ENCODE measurements at regions not wholly inside any gene's neighbourhood (a gene's known extent, or its start where the extent isn't known, plus 50 kb on each side); places are given as distances from the start of the nearest gene placed in this dataset.
"Not testable (repeated sequence)": the region's sequence is repeated elsewhere in the genome, so short reads cannot be mapped to it uniquely, and the experiment has no call there.

- Histone ChIP-seq H3K27me3 (ENCODE audit: control insufficient read depth, insufficient read depth, low read length) (no peaks in the 10 kb centered on the region), H3K36me3 (ENCODE audit: control insufficient read depth, insufficient read depth, low read length) (no peaks in the 10 kb centered on the region), H3K4me3 (ENCODE audit: low read depth, low read length) (no peak overlapping the region)
- no peak for FAIRE-seq
- DNase-seq (ENCODE audit: low read depth) = no peak
- no peak for TF ChIP-seq CTCF (IDR thresholded peaks at IDR 0.05; ENCODE audit: insufficient read depth, low read length, severe bottlenecking)
These were observed 1065.7 kb downstream of the DNAJB9 start for GRCh38 chr7:109635374-109635773.

- no peak overlapping the region for H3K4me3 ChIP-seq (ENCODE audit: low read depth, low read length)
- DNase-seq (ENCODE audit: low read depth) (no peak), FAIRE-seq (no peak)
- H3K27me3 ChIP-seq (ENCODE audit: control insufficient read depth, insufficient read depth, low read length) = no peaks in the 10 kb centered on the region
- no peak for TF ChIP-seq CTCF (IDR thresholded peaks at IDR 0.05; ENCODE audit: insufficient read depth, low read length, severe bottlenecking)
- no peaks in the 10 kb centered on the region for H3K36me3 ChIP-seq (ENCODE audit: control insufficient read depth, insufficient read depth, low read length)
These were observed 1067.8 kb downstream of the DNAJB9 start for GRCh38 chr7:109637428-109637990.

- no peaks in the 10 kb centered on the region for H3K36me3 ChIP-seq (ENCODE audit: control insufficient read depth, insufficient read depth, low read length)
- H3K27me3 ChIP-seq (ENCODE audit: control insufficient read depth, insufficient read depth, low read length) = no peaks in the 10 kb centered on the region
- TF ChIP-seq CTCF (IDR thresholded peaks at IDR 0.05; ENCODE audit: insufficient read depth, low read length, severe bottlenecking) = no peak
- FAIRE-seq (no peak), DNase-seq (ENCODE audit: low read depth) (no peak)
- H3K4me3 ChIP-seq (ENCODE audit: low read depth, low read length) = no peak overlapping the region
These were observed 1068.6 kb downstream of the DNAJB9 start for GRCh38 chr7:109638321-109638720.

- no peak overlapping the region for H3K4me3 ChIP-seq (ENCODE audit: low read depth, low read length)
- H3K36me3 ChIP-seq (ENCODE audit: control insufficient read depth, insufficient read depth, low read length) = no peaks in the 10 kb centered on the region
- H3K27me3 ChIP-seq (ENCODE audit: control insufficient read depth, insufficient read depth, low read length) = no peaks in the 10 kb centered on the region
- no peak for DNase-seq (ENCODE audit: low read depth)
- no peak for TF ChIP-seq CTCF (IDR thresholded peaks at IDR 0.05; ENCODE audit: insufficient read depth, low read length, severe bottlenecking)
- FAIRE-seq = no peak
These were observed 1069.9 kb downstream of the DNAJB9 start for GRCh38 chr7:109639561-109639960.

- no peak for DNase-seq (ENCODE audit: low read depth)
- no peak overlapping the region for H3K4me3 ChIP-seq (ENCODE audit: low read depth, low read length)
- FAIRE-seq = no peak
- no peak for TF ChIP-seq CTCF (IDR thresholded peaks at IDR 0.05; ENCODE audit: insufficient read depth, low read length, severe bottlenecking)
- no peaks in the 10 kb centered on the region for H3K36me3 ChIP-seq (ENCODE audit: control insufficient read depth, insufficient read depth, low read length)
- no peaks in the 10 kb centered on the region for H3K27me3 ChIP-seq (ENCODE audit: control insufficient read depth, insufficient read depth, low read length)
These were observed 1071.8 kb downstream of the DNAJB9 start for GRCh38 chr7:109641445-109641844.

- no peak for DNase-seq (ENCODE audit: low read depth)
- TF ChIP-seq CTCF (IDR thresholded peaks at IDR 0.05; ENCODE audit: insufficient read depth, low read length, severe bottlenecking) = no peak
- no peak for FAIRE-seq
- H3K27me3 ChIP-seq (ENCODE audit: control insufficient read depth, insufficient read depth, low read length) = no peaks in the 10 kb centered on the region
- no peaks in the 10 kb centered on the region for H3K36me3 ChIP-seq (ENCODE audit: control insufficient read depth, insufficient read depth, low read length)
- no peak overlapping the region for H3K4me3 ChIP-seq (ENCODE audit: low read depth, low read length)
These were observed 1076.5 kb downstream of the DNAJB9 start for GRCh38 chr7:109646124-109646523.

- not testable (repeated sequence) for H3K27me3 ChIP-seq (ENCODE audit: control insufficient read depth, insufficient read depth, low read length); H3K36me3 ChIP-seq (ENCODE audit: control insufficient read depth, insufficient read depth, low read length); H3K4me3 ChIP-seq (ENCODE audit: low read depth, low read length); DNase-seq (ENCODE audit: low read depth); FAIRE-seq
These were observed 1076.9 kb downstream of the DNAJB9 start for GRCh38 chr7:109646594-109646993.

GRCh38 chr7:109647263-109647662, 1077.6 kb downstream of the DNAJB9 start:
- not testable (repeated sequence) for H3K27me3 ChIP-seq (ENCODE audit: control insufficient read depth, insufficient read depth, low read length); FAIRE-seq; H3K36me3 ChIP-seq (ENCODE audit: control insufficient read depth, insufficient read depth, low read length); H3K4me3 ChIP-seq (ENCODE audit: low read depth, low read length)
- peak; percentile 2 for DNase-seq (ENCODE audit: low read depth)

Data from bronchial epithelial cell (primary cell).